ENCODE measurements at regions not wholly inside any gene's neighbourhood (a gene's known extent, or its start where the extent isn't known, plus 50 kb on each side); places are given as distances from the start of the nearest gene placed in this dataset.

DNA sequence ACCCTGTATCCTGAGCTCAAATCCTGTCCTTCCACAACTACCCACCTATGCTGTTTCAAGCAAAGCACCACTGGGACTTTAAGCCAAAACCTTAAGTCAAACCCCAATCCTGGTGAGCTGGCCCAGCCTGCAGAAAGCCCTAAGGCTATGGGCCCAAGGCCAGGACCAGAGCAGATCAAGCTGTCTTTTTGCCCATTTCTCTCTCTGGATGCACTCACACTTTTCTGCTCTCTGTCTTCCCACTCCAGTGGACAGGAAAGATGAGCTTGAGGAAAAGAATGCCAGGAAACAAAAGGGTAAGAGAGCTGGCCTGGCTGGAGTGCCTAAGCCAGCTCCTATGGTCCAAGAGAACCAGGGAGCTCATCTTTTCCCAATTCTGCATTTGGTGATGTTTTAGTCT, 284.3 kb upstream of the ISX start:
- H3K27me3 ChIP-seq (ENCODE audit: control insufficient read depth, insufficient read depth, low read length, poor library complexity, severe bottlenecking), result no peaks in the 10 kb centered on the region
- DNase-seq, result no peak
- Mint-ChIP-seq H3K36me3 (ENCODE audit: low read depth) (peaks cover 71% of the 10 kb centered on the region), H3K9me3 (peaks cover 51% of the 10 kb centered on the region), H3K27ac (no peak overlapping the region), H3K4me1 (peaks cover 19% of the 10 kb centered on the region), H3K4me3 (no peak overlapping the region), H3K27me3 (ENCODE audit: insufficient read depth) (no peaks in the 10 kb centered on the region)
- peaks cover 55% of the 10 kb centered on the region for H3K9me3 ChIP-seq (ENCODE audit: control insufficient read depth, low read length)
- no peak overlapping the region for H3K27ac ChIP-seq (ENCODE audit: low read depth, low read length)
- H3K4me1 ChIP-seq (ENCODE audit: control insufficient read depth, insufficient read depth, low read length), result no peaks in the 10 kb centered on the region
- H3K4me3 ChIP-seq (ENCODE audit: low read length), result no peak overlapping the region
- peaks cover 57% of the 10 kb centered on the region for H3K36me3 ChIP-seq (ENCODE audit: control insufficient read depth, insufficient read depth, low read length)
- no peak overlapping the region for H3K9ac ChIP-seq (ENCODE audit: extremely low read depth, low read length, poor library complexity, severe bottlenecking)
- TF ChIP-seq, protein P1, sequence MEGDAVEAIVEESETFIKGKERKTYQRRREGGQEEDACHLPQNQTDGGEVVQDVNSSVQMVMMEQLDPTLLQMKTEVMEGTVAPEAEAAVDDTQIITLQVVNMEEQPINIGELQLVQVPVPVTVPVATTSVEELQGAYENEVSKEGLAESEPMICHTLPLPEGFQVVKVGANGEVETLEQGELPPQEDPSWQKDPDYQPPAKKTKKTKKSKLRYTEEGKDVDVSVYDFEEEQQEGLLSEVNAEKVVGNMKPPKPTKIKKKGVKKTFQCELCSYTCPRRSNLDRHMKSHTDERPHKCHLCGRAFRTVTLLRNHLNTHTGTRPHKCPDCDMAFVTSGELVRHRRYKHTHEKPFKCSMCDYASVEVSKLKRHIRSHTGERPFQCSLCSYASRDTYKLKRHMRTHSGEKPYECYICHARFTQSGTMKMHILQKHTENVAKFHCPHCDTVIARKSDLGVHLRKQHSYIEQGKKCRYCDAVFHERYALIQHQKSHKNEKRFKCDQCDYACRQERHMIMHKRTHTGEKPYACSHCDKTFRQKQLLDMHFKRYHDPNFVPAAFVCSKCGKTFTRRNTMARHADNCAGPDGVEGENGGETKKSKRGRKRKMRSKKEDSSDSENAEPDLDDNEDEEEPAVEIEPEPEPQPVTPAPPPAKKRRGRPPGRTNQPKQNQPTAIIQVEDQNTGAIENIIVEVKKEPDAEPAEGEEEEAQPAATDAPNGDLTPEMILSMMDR (conservative IDR thresholded peaks at IDR 0.05), result no peak

DNA sequence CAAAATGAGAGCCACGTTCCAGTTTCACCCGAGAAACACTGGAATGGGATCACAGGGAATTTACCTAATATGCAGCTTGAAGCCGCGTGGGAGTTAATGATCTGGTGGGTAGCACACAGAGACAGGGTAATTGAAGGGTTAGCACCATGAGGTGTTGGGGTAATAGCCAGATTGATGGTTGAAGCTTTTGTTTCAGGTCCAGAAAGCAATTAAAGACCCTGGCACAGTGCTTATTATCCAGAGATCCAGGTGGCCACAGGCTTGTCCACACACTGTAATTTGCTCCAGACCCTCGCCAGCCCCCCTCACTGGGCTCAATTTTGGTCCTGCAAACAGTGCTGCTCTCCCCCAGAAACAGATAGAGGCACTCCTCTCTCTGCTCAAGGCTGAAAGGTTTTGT, 282.5 kb upstream of the ISX start:
- Mint-ChIP-seq H3K4me3 (no peak overlapping the region), H3K27me3 (ENCODE audit: insufficient read depth) (no peaks in the 10 kb centered on the region), H3K36me3 (ENCODE audit: low read depth) (peaks cover 69% of the 10 kb centered on the region), H3K4me1 (peaks cover 19% of the 10 kb centered on the region), H3K27ac (peak overlapping the region; percentile 81), H3K9me3 (peaks cover 50% of the 10 kb centered on the region)
- TF ChIP-seq, protein P1 (conservative IDR thresholded peaks at IDR 0.05), result no peak
- Histone ChIP-seq H3K9me3 (ENCODE audit: control insufficient read depth, low read length) (peaks cover 54% of the 10 kb centered on the region), H3K27ac (ENCODE audit: low read depth, low read length) (no peak overlapping the region), H3K4me3 (ENCODE audit: low read length) (no peak overlapping the region), H3K27me3 (ENCODE audit: control insufficient read depth, insufficient read depth, low read length, poor library complexity, severe bottlenecking) (no peaks in the 10 kb centered on the region), H3K4me1 (ENCODE audit: control insufficient read depth, insufficient read depth, low read length) (no peaks in the 10 kb centered on the region), H3K36me3 (ENCODE audit: control insufficient read depth, insufficient read depth, low read length) (peaks cover 55% of the 10 kb centered on the region), H3K9ac (ENCODE audit: extremely low read depth, low read length, poor library complexity, severe bottlenecking) (no peak overlapping the region)
- 87 to 88% methylated on average over 5 of the region's 5 CpGs for WGBS, 2 experiments (ENCODE audit: insufficient coverage in 1 of 2, insufficient read length in 1 of 2)
- DNase-seq, result no peak

DNA sequence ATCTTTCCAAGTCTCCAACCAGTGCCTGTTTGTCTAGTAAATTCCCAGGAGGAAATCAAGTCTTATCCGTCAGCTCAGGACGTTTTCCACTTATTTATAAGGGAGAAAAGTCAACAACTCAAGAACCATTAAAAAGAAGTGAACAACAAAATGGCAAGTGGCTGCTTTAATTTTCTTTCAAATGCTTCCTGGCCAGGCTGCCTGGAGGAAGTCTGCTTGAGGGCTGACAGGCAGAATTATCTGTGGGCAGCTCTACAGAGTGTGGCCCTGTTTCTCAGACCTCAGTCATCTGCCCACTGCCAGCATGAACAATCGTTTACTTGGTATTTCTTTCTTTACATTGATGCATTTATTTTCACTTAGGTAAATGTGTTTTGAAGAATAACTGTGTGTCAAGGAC, 281.9 kb upstream of the ISX start:
- WGBS, 2 experiments (ENCODE audit: insufficient coverage in 1 of 2, insufficient read length in 1 of 2), result 26 to 62% methylated on average over 2 to 3 of the region's 3 CpGs
- Mint-ChIP-seq H3K4me1 (peaks cover 19% of the 10 kb centered on the region), H3K9me3 (peaks cover 52% of the 10 kb centered on the region)

More for the DNA sequence above, 281.9 kb upstream of the ISX start:
- Mint-ChIP-seq H3K27me3 (ENCODE audit: insufficient read depth) (no peaks in the 10 kb centered on the region), H3K27ac (peak overlapping the region; percentile 81), H3K36me3 (ENCODE audit: low read depth) (peaks cover 70% of the 10 kb centered on the region), H3K4me3 (no peak overlapping the region)
- no peaks in the 10 kb centered on the region for H3K4me1 ChIP-seq (ENCODE audit: control insufficient read depth, insufficient read depth, low read length)
- TF ChIP-seq, protein P1 (conservative IDR thresholded peaks at IDR 0.05), result no peak
- H3K9me3 ChIP-seq (ENCODE audit: control insufficient read depth, low read length), result peaks cover 56% of the 10 kb centered on the region
- no peak overlapping the region for H3K9ac ChIP-seq (ENCODE audit: extremely low read depth, low read length, poor library complexity, severe bottlenecking)
- no peak overlapping the region for H3K4me3 ChIP-seq (ENCODE audit: low read length)
- no peaks in the 10 kb centered on the region for H3K27me3 ChIP-seq (ENCODE audit: control insufficient read depth, insufficient read depth, low read length, poor library complexity, severe bottlenecking)
- peak overlapping the region; percentile 36 for H3K27ac ChIP-seq (ENCODE audit: low read depth, low read length)
- H3K36me3 ChIP-seq (ENCODE audit: control insufficient read depth, insufficient read depth, low read length), result peaks cover 54% of the 10 kb centered on the region
- DNase-seq, result no peak
